Left ventricle myocardium superior (tissue), 1 donor: ENCODE measurements at regions not wholly inside any gene's neighbourhood (a gene's known extent, or its start where the extent isn't known, plus 50 kb on each side); places are given as distances from the start of the nearest gene placed in this dataset.

ENCODE experiments used
- ATAC-seq: fragments of 200-7000 bp; cut with Tn5 transposase; one replicate; pipeline ENCODE4 v1.9.1; 2020; ENCODE audit warnings: mild to moderate bottlenecking, moderate library complexity
- DNase-seq: peaks from one replicate; pipeline ENCODE4 v3.0.0-alpha.2; 2020
- intact Hi-C: fragments of 100-400 bp; cut with micrococcal nuclease; formaldehyde crosslinking; loops from one replicate; pipeline ENCODE4 v1.11.0; 2022
- donor health status: DM: no; HTN: yes; CAD: no; lungs with severe emphysema.

- intact Hi-C loops, result no loop called here
- no peak for ATAC-seq
- DNase-seq, result no peak
These were observed 1528.7 kb downstream of the UQCRFS1 start for GRCh38 chr19:27684293-27684692.

- no peak for DNase-seq
- no peak for ATAC-seq
- intact Hi-C loops, result no loop called here
These were observed 1531.0 kb downstream of the UQCRFS1 start for GRCh38 chr19:27681972-27682371.

GRCh38 chr19:27679905-27680304, 1533.0 kb downstream of the UQCRFS1 start:
- no peak for DNase-seq
- intact Hi-C loops, result no loop called here
- ATAC-seq, result no peak

- DNase-seq (no peak), ATAC-seq (no peak)
- intact Hi-C loops, result no loop called here
These were observed 1533.6 kb downstream of the UQCRFS1 start for GRCh38 chr19:27679399-27679798.

GRCh38 chr19:27676877-27677276, 1536.1 kb downstream of the UQCRFS1 start:
- no peak for DNase-seq
- intact Hi-C loops, result no loop called here
- peak; percentile 89 for ATAC-seq

DNA sequence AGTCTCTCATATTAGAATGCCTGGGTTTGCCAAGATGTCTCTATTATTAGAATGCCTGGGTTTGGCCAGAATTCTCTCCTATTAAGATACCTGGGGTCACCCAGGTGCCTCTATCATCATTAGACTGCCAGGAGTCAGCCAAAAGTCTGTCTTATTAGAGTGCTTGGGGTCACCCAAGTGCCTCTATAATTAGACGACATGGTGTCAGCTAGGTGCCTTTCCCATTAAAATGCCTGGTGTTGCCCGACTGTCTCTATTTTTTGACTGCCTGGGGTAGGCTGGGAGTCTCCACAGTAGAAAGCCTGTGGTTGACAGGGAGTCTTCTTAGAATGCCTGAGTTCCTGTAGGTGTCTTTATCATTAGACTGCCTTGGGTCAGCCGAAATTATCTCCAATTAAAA, 1536.6 kb downstream of the UQCRFS1 start:
- ATAC-seq, result peak; percentile 61
- intact Hi-C loops, result no loop called here
- no peak for DNase-seq

DNA sequence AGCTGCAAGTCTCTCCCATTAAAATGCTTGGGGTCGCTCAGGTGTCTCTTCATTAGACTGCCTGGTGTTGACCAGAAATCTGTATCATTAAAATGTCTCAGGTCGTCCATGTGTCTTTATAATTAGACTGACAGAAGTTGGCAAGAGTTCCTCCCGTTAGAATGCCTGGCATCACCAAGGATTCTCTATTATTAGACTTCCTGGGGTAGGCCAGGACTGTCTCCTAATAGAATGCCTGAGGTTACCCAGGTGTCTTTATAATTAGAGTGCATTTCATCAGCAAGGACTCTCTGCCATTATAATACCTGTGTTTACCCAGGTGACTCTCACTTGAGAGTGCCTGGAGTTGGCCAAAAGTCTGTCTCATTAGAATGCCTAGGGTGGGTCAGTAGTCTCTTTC, 1537.2 kb downstream of the UQCRFS1 start:
- peak; percentile 67 for ATAC-seq
- intact Hi-C loops, result no loop called here

GRCh38 chr19:27674701-27675100, 1538.2 kb downstream of the UQCRFS1 start:
- DNase-seq (no peak), ATAC-seq (no peak)
- intact Hi-C loops, result no loop called here

More for the DNA sequence above, 1537.2 kb downstream of the UQCRFS1 start:
- DNase-seq, result no peak

GRCh38 chr19:27673986-27674385, 1539.0 kb downstream of the UQCRFS1 start:
- DNase-seq (no peak), ATAC-seq (no peak)
- intact Hi-C loops, result no loop called here

GRCh38 chr19:27672309-27673047, 1540.5 kb downstream of the UQCRFS1 start:
- DNase-seq (peak; percentile 56), ATAC-seq (peak; percentile 80)
- intact Hi-C loops, result no loop called here

GRCh38 chr19:27671876-27672275, 1541.1 kb downstream of the UQCRFS1 start:
- ATAC-seq (no peak), DNase-seq (no peak)
- intact Hi-C loops, result no loop called here

DNA sequence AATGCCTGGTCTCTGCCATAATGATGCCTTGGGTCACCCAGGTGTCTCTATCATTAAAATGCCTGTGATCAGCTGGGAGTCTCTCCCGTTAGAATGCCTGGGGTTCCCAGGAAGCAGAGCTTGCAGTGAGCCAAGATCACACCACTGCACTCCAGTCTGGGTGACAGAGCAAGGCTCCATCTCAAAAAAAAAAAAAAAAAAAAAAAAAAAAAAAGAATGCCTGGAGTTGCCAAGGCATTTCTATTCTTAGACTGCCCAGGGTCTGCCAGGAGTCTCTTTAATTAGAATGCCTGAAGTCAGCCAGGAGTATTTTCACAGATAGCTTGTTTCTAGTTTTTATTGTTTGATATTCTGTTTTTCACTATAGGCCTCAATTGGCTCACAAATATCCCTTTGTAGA, 1552.5 kb downstream of the UQCRFS1 start:
- DNase-seq (no peak), ATAC-seq (peak; percentile 94)
- intact Hi-C loops, result no loop called here

- intact Hi-C loops, result no loop called here
- no peak for ATAC-seq
- DNase-seq, result no peak
These were observed 1555.5 kb downstream of the UQCRFS1 start for GRCh38 chr19:27657271-27658051.

- ATAC-seq (no peak), DNase-seq (no peak)
- intact Hi-C loops, result no loop called here
These were observed 1558.5 kb downstream of the UQCRFS1 start for GRCh38 chr19:27654266-27654990.

DNA sequence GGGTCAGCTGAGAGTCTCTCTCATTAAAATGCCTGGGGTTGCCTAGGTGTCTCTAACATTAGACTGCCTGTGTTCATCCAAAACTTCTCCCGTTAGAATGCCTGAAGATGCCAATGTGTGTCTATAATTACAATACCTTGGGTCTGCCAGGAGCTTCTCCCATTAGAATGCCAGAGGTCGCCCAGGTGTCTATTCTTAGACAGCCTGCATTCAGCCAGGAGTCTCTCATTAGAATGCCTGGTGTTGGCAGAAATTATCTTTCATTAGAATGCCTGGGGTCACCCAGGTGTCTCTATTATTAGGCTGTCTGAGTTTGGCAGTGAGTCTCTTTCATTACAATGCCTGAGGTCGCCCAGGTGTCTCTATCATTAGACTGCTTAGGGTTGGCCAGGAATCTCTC, 1560.2 kb downstream of the UQCRFS1 start:
- intact Hi-C loops, result no loop called here
- ATAC-seq (peak; percentile 63), DNase-seq (no peak)

DNA sequence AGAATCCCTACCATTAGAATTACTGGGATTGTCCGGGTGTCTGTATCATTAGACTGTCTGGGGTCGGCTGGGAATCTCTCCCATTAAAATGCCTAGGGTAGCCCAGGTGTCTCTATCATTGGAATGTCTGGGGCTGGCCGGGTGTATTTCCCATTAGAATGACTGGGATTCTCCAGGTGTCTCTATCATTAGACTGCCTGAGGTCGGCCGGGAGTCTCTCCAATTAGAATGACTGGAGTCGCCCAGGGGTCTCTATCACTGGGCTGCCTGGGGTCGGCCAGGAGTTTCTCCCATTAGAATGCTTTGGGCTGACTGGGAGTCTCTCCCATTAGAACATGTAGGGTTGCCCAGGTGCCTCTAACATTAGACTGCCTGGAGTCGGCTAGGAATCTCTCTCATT, 1560.7 kb downstream of the UQCRFS1 start:
- intact Hi-C loops, result no loop called here
- ATAC-seq, result no peak
- no peak for DNase-seq

- ATAC-seq, result no peak
- intact Hi-C loops, result no loop called here
- DNase-seq, result no peak
These were observed 1565.5 kb downstream of the UQCRFS1 start for GRCh38 chr19:27647423-27647822.

DNA sequence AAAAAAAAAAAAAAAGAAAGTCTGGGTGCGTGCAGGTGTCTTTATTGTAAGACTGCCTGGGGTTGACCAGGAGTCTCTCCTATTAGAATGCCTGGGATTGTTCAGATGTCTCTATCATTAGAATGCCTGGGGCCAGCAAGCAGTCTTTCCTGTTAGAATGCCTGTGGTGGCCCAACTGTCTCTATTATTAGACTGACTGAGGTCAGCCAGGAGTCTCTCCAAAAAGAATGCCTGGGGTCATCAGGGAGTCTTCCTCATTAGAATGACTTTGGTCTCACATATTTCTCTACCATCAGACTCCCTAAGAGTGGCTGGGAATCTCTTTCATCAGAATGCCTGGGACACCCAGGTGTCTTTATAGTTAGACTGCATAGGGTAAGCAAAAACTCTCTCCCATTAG, 1577.5 kb downstream of the UQCRFS1 start:
- ATAC-seq, result no peak
- intact Hi-C loops, result no loop called here
- no peak for DNase-seq

- intact Hi-C loops, result no loop called here
- no peak for ATAC-seq
- no peak for DNase-seq
These were observed 1594.9 kb downstream of the UQCRFS1 start for GRCh38 chr19:27618006-27618405.

GRCh38 chr19:27580906-27581305, 1632.0 kb downstream of the UQCRFS1 start:
- no peak for DNase-seq
- intact Hi-C loops, result no loop called here
- ATAC-seq, result no peak
